Gastrocnemius medialis (tissue), 4 donors: ENCODE measurements at regions not wholly inside any gene's neighbourhood (a gene's known extent, or its start where the extent isn't known, plus 50 kb on each side); places are given as distances from the start of the nearest gene placed in this dataset.

Source experiments
- CTCF ChIP-seq, 5 experiments: fragments of 450-650 bp in 3 of 5; fragments of 200-600 bp in 2 of 5; sonication (generic) in 2 of 5; IDR thresholded peaks in 4 of 5; conservative IDR thresholded peaks in 1 of 5; 1 replicate in 4 of 5; 2 replicates in 1 of 5; pipeline ENCODE4 v1.5.1; 2016 to 2019; ENCODE audit warnings: antibody characterized with exemption in 5 of 5, mild to moderate bottlenecking in 3 of 5, moderate library complexity in 3 of 5
- POLR2A ChIP-seq, 2 donors: fragments of 450-650 bp; IDR thresholded peaks; one replicate each; pipeline ENCODE4 v1.6.1; 2017; ENCODE audit warnings: antibody characterized with exemption in 2 of 2, mild to moderate bottlenecking in 2 of 2, moderate library complexity in 2 of 2

DNA sequence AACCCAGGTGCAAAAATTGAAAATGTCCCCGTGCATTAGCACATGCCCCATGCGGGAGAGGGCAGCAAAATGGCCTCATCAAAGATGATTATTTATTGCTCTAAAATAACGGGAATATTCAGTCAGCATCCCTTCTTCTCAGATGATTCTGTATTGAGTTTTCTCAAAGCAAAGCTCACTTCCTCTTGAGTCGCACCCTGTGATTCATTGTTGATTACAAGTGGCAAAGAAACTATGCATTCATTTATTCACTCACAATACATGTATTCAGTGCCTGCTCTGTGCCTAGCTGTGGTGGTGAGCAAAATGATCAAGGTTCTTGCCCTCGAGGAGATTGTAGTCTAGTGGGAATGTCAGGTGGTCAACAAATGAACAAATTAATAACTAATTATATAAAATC lies 226.0 kb upstream of the KAZN start:
- TF ChIP-seq POLR2A (IDR thresholded peaks at IDR 0.05) (no peak), CTCF (IDR thresholded peaks at IDR 0.05 in 4 of 5, conservative IDR thresholded peaks at IDR 0.05 in 1 of 5) (no peak)
